AG10803 (cell line): ENCODE measurements at regions not wholly inside any gene's neighbourhood (a gene's known extent, or its start where the extent isn't known, plus 50 kb on each side); places are given as distances from the start of the nearest gene placed in this dataset.
"Not testable (repeated sequence)": the region's sequence is repeated elsewhere in the genome, so short reads cannot be mapped to it uniquely, and the experiment has no call there.

Experiments used
- DNase-seq: peaks from one replicate; pipeline ENCODE4 v3.0.0; 2010; ENCODE audit warnings: low read depth
- H3K4me3 ChIP-seq: 2 replicates; pipeline ENCODE4 v1.5.1; 2011; ENCODE audit warnings: mild to moderate bottlenecking, low read length, control low read depth
- CTCF ChIP-seq: conservative IDR thresholded peaks from 2 replicates; pipeline ENCODE4 v1.5.1; 2011; ENCODE audit warnings: mild to moderate bottlenecking, low read length, control low read depth, inconsistent platforms

- TF ChIP-seq CTCF: no peak
- DNase-seq: no peak
- H3K4me3 ChIP-seq: no peak overlapping the region
Observed at GRCh38 chr5:3149899-3150298, 398.4 kb upstream of the IRX2 start.

GRCh38 chr5:3147405-3147804, 395.9 kb upstream of the IRX2 start:
- not testable (repeated sequence) for H3K4me3 ChIP-seq, DNase-seq

GRCh38 chr5:3145641-3146040, 394.2 kb upstream of the IRX2 start:
- H3K4me3 ChIP-seq: no peak overlapping the region
- DNase-seq: no peak
- no peak for TF ChIP-seq CTCF

- H3K4me3 ChIP-seq: no peak overlapping the region
- DNase-seq: no peak
- no peak for TF ChIP-seq CTCF
Observed at GRCh38 chr5:3143382-3143781, 391.9 kb upstream of the IRX2 start.

- H3K4me3 ChIP-seq: no peak overlapping the region
- DNase-seq: no peak
- no peak for TF ChIP-seq CTCF
Observed at GRCh38 chr5:3142261-3143027, 391.0 kb upstream of the IRX2 start.

- no peak overlapping the region for H3K4me3 ChIP-seq
- no peak for DNase-seq
Observed at GRCh38 chr5:3140117-3140516, 388.6 kb upstream of the IRX2 start.

GRCh38 chr5:3139499-3139931, 388.0 kb upstream of the IRX2 start:
- no peak overlapping the region for H3K4me3 ChIP-seq
- TF ChIP-seq CTCF: no peak
- no peak for DNase-seq

More at GRCh38 chr5:3140117-3140516, 388.6 kb upstream of the IRX2 start:
- no peak for TF ChIP-seq CTCF
